Large intestine (tissue), 3 donors: ENCODE measurements at regions not wholly inside any gene's neighbourhood (a gene's known extent, or its start where the extent isn't known, plus 50 kb on each side); places are given as distances from the start of the nearest gene placed in this dataset.

ENCODE experiments used
- DNase-seq, 2 donors: peaks; one replicate each; pipeline versions ENCODE4 v3.0.0 to v3.0.0-alpha.2; 2013
- H3K27ac ChIP-seq: one replicate; pipeline ENCODE4 v1.5.1; 2013; ENCODE audit warnings: low read length
- H3K27me3 ChIP-seq: 2 replicates; pipeline ENCODE4 v1.6.1; 2013; ENCODE audit warnings: low read length; ENCODE audit not compliant: control insufficient read depth, insufficient read depth
- H3K36me3 ChIP-seq: 2 replicates; pipeline ENCODE4 v1.6.1; 2013; ENCODE audit warnings: low read length; ENCODE audit not compliant: control insufficient read depth, insufficient read depth
- H3K4me1 ChIP-seq: one replicate; pipeline ENCODE4 v1.6.1; 2013; ENCODE audit warnings: low read length; ENCODE audit not compliant: control insufficient read depth, insufficient read depth
- H3K4me3 ChIP-seq: one replicate; pipeline ENCODE4 v1.5.1; 2013; ENCODE audit warnings: low read length
- H3K9me3 ChIP-seq: one replicate; pipeline ENCODE4 v1.6.1; 2013; ENCODE audit warnings: mild to moderate bottlenecking, low read depth, low read length, moderate library complexity; ENCODE audit not compliant: control insufficient read depth
- WGBS: methylation state at CpG from one replicate; pipeline ENCODE4 v1.1.5; 2013; ENCODE audit warnings: low lambda C conversion rate; ENCODE audit not compliant: insufficient coverage; 5-methylcytosine and 5-hydroxymethylcytosine counted together

- no peaks in the 10 kb centered on the region for H3K27me3 ChIP-seq
- H3K4me3 ChIP-seq, result no peak overlapping the region
- no peak overlapping the region for H3K27ac ChIP-seq
- no peak for DNase-seq
- no peaks in the 10 kb centered on the region for H3K36me3 ChIP-seq
- H3K9me3 ChIP-seq, result no peaks in the 10 kb centered on the region
- H3K4me1 ChIP-seq, result peaks cover 3% of the 10 kb centered on the region
- 100% methylated on average over 4 of the region's 4 CpGs for WGBS
Observed at GRCh38 chr3:79845546-79845945, 77.7 kb upstream of the ROBO1 start.

DNA sequence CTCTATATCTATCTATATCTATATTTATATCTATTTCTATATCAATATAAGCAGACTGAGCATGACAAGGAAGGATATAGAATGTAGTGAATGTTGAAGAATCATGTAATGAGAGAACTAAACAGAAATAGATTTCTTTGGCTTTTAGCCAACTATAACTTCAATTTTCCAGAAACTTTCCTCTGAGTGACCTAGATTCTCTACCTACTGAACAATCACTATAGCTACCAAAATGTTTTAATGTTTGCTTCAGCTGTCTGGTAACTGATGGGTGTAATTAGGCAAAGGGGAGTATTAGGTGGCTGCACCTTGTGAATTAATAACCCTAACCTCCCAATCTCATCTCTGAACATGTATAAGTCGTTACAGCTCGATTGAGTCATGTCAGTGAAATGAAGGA, 76.4 kb upstream of the ROBO1 start:
- no peak for DNase-seq
- H3K36me3 ChIP-seq, result no peaks in the 10 kb centered on the region
- no peak overlapping the region for H3K4me3 ChIP-seq
- no peaks in the 10 kb centered on the region for H3K9me3 ChIP-seq
- H3K27me3 ChIP-seq, result no peaks in the 10 kb centered on the region
- 93% methylated on average over 2 of the region's 2 CpGs for WGBS
- H3K27ac ChIP-seq, result no peak overlapping the region
- peaks cover 2% of the 10 kb centered on the region for H3K4me1 ChIP-seq

DNA sequence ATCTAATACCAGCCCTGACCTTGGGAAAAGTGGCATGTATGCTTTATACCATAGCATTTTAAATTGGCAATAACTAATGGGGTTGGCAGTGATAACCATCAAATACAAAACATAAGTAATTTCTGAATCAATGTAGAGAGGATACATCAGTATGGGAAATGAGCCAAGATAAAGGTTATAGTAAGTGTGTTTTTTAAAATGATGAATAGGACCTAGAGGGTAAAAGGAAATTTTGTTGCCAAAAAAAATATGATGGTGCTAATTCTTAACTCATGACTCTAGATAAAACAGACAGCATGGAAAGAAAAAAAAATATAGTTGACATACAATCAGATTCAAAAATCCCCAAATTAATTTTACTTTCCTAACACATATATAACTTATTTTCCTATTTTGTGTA, 75.4 kb upstream of the ROBO1 start:
- no peak overlapping the region for H3K27ac ChIP-seq
- DNase-seq, result no peak
- H3K9me3 ChIP-seq, result no peaks in the 10 kb centered on the region
- H3K4me3 ChIP-seq, result no peak overlapping the region
- H3K4me1 ChIP-seq, result no peaks in the 10 kb centered on the region
- no peaks in the 10 kb centered on the region for H3K36me3 ChIP-seq
- no peaks in the 10 kb centered on the region for H3K27me3 ChIP-seq

GRCh38 chr3:79835701-79836100, 67.9 kb upstream of the ROBO1 start:
- H3K4me1 ChIP-seq, result no peaks in the 10 kb centered on the region
- no peaks in the 10 kb centered on the region for H3K27me3 ChIP-seq
- H3K4me3 ChIP-seq, result no peak overlapping the region
- no peaks in the 10 kb centered on the region for H3K9me3 ChIP-seq
- WGBS, result 90% methylated on average over 2 of the region's 4 CpGs
- no peaks in the 10 kb centered on the region for H3K36me3 ChIP-seq
- H3K27ac ChIP-seq, result no peak overlapping the region
- DNase-seq, result no peak

- Histone ChIP-seq H3K27me3 (no peaks in the 10 kb centered on the region), H3K4me3 (no peak overlapping the region), H3K36me3 (no peaks in the 10 kb centered on the region), H3K9me3 (no peaks in the 10 kb centered on the region), H3K27ac (no peak overlapping the region), H3K4me1 (no peaks in the 10 kb centered on the region)
- WGBS, result no CpG with 5 or more reads among the region's 11 CpGs
- DNase-seq, result no peak
Observed at GRCh38 chr3:79824166-79824565, 56.4 kb upstream of the ROBO1 start.

DNA sequence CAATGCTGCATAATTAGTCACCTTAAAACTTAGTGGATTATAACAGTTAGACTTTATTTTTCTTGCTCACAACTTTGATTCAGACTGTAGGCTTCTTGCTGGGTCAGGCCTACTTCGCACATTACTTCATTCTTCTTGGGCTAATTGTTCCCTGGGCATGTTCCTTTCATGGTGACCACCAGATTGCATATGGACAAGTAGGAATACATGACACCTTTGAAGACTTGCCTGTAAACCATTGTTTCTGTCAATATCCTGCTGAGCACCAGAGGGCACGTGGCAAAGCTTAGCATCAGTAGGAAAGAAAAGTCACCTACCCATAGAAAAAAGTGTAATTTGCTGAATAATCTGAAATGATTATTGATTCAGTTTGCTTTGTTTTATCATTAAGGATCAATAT, 54.3 kb upstream of the ROBO1 start:
- WGBS, result 83% methylated on average over 1 of the region's 2 CpGs
- Histone ChIP-seq H3K27me3 (no peaks in the 10 kb centered on the region), H3K27ac (no peak overlapping the region), H3K4me1 (no peaks in the 10 kb centered on the region), H3K9me3 (peaks cover 4% of the 10 kb centered on the region), H3K36me3 (no peaks in the 10 kb centered on the region), H3K4me3 (no peak overlapping the region)
- DNase-seq, result no peak

GRCh38 chr3:79820089-79820488, 52.3 kb upstream of the ROBO1 start:
- Histone ChIP-seq H3K36me3 (no peaks in the 10 kb centered on the region), H3K4me3 (no peak overlapping the region), H3K9me3 (peaks cover 10% of the 10 kb centered on the region), H3K27me3 (no peaks in the 10 kb centered on the region), H3K27ac (no peak overlapping the region), H3K4me1 (no peaks in the 10 kb centered on the region)
- WGBS, result 63% methylated on average over 3 of the region's 4 CpGs
- DNase-seq, result no peak

GRCh38 chr3:79818015-79818414, 50.2 kb upstream of the ROBO1 start:
- no peak for DNase-seq
- H3K27ac ChIP-seq, result no peak overlapping the region
- no peak overlapping the region for H3K4me3 ChIP-seq
- no peaks in the 10 kb centered on the region for H3K27me3 ChIP-seq
- peaks cover 10% of the 10 kb centered on the region for H3K9me3 ChIP-seq
- H3K36me3 ChIP-seq, result no peaks in the 10 kb centered on the region
- WGBS, result no CpG with 5 or more reads among the region's 1 CpG
- H3K4me1 ChIP-seq, result no peaks in the 10 kb centered on the region
